GM21528 (cell line): ENCODE measurements at regions not wholly inside any gene's neighbourhood (a gene's known extent, or its start where the extent isn't known, plus 50 kb on each side); places are given as distances from the start of the nearest gene placed in this dataset.

Experiments
- ATAC-seq: cut with Tn5 transposase; IDR thresholded peaks from one replicate; pipeline ENCODE4 v1.9.1; 2021; ENCODE audit warnings: mild to moderate bottlenecking, moderate library complexity; ENCODE audit not compliant: unreplicated experiment, low FRiP score

- ATAC-seq, result no peak
Observed at GRCh38 chr1:87264976-87265375, 63.7 kb upstream of the LMO4 start.

DNA sequence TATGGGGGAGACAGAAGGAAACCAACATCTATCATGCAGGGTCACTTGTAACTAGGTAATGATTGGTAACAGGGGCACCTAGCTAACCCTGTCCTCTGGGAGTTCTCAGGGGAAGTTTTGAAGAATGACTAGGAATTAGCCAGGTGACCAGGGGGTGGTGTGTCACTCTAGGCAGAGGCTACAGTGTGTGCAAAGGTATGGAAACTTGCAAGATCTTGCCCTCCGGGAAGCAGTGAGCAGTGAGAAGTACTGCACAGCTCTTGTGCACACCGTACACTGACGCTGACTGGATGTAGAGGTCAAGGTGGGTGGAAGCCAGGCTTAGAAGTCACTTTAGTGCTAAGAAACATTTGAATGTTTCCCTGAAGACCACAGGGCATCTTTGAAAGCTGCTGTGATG, 62.9 kb upstream of the LMO4 start:
- no peak for ATAC-seq

GRCh38 chr1:87268111-87268510, 60.6 kb upstream of the LMO4 start:
- no peak for ATAC-seq

DNA sequence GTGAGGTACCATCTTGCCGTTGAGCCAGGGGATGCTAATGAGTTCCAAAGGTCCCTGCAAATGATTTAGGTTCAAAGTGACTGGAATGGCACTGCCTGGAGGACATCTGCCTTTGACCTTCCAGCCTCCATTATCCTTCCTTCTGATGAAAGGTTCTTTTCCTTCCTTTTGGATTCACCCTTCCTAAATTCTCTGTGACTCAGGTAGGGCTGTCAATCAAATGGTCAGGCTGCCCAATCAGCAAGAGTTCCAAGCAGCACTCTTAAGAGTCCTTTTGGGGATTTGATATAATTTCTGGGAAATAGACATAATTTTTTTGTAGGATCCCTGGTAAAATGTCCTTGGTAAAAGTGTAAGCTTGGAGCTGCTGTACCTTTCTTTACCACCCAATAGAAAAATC, 58.8 kb upstream of the LMO4 start:
- no peak for ATAC-seq

DNA sequence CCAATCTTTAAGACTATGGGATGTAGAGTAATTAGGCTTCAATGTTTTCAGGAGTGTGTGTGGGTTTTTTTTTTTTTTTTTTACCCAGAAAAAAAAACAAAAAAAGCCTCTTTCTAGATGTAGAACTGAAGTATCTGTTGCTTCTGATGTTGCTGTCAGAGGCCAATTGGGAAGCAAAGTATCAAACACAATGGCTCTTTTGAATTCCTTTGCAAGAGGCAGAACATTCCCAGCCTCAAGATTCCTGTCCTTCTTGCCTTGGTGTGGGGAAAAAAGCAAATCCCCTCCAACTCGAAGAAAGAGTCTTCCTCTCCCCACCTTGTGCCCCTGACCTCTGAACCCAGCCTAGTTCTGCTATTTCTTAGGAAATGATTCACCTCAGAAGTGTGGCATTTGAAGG, 55.4 kb upstream of the LMO4 start:
- ATAC-seq, result no peak

- no peak for ATAC-seq
Observed at GRCh38 chr1:87274851-87275250, 53.8 kb upstream of the LMO4 start.

- ATAC-seq, result no peak
Observed at GRCh38 chr1:87278825-87279535, 49.7 kb upstream of the LMO4 start.
